HEK293 (cell line): ENCODE measurements at regions not wholly inside any gene's neighbourhood (a gene's known extent, or its start where the extent isn't known, plus 50 kb on each side); places are given as distances from the start of the nearest gene placed in this dataset.
"Not testable (repeated sequence)": the region's sequence is repeated elsewhere in the genome, so short reads cannot be mapped to it uniquely, and the experiment has no call there.

ENCODE experiments used
- CTCF ChIA-PET: fragments of 350-600 bp; formaldehyde crosslinking; extraction: SDS; loops from one replicate; lab custom pipeline; 2021; ENCODE audit warnings: antibody characterized with exemption; lab: Yijun Ruan, JAX
- POLR2A ChIA-PET: fragments of 300-600 bp; formaldehyde crosslinking; extraction: SDS; loops from one replicate; lab custom pipeline; 2020; ENCODE audit warnings: antibody characterized with exemption, inconsistent platforms; lab: Yijun Ruan, JAX
- H3K27ac ChIP-seq: fragments of 200-500 bp; sonication (Bioruptor generic); 2 replicates; pipeline ENCODE4 v1.5.1; 2014; ENCODE audit warnings: low read depth, low read length, control low read depth, inconsistent platforms; ENCODE audit errors: extremely low read depth
- H3K36me3 ChIP-seq, 2 experiments: fragments of 200-500 bp in 1 of 2; sonication (Bioruptor generic) in 1 of 2; 1 replicate in 1 of 2; 2 replicates in 1 of 2; pipeline ENCODE4 v1.5.1; 2014 to 2017; ENCODE audit warnings: inconsistent platforms in 2 of 2, low read length in 2 of 2; ENCODE audit not compliant: control insufficient read depth in 2 of 2, insufficient read depth in 1 of 2
- H3K4me1 ChIP-seq: fragments of 200-500 bp; sonication (Bioruptor generic); 2 replicates; pipeline ENCODE4 v1.5.1; 2014; ENCODE audit warnings: mild to moderate bottlenecking, low read length, inconsistent platforms; ENCODE audit not compliant: control insufficient read depth, insufficient read depth
- H3K4me3 ChIP-seq: 2 replicates; pipeline ENCODE4 v1.5.1; 2011; ENCODE audit warnings: low read depth, mild to moderate bottlenecking, control low read depth, low read length, moderate library complexity
- H3K9me3 ChIP-seq: fragments of 200-500 bp; sonication (Bioruptor generic); 2 replicates; pipeline ENCODE4 v1.5.1; 2014; ENCODE audit warnings: low read depth, low read length, inconsistent platforms; ENCODE audit not compliant: control insufficient read depth, insufficient read depth
- ATF2 ChIP-seq: fragments of 450-650 bp; formaldehyde crosslinking; IDR thresholded peaks from 2 replicates; pipeline ENCODE4 v1.5.1; 2016; ENCODE audit warnings: missing biosample characterization, missing genetic modification characterization, low read depth
- BCL11B ChIP-seq: fragments of 450-650 bp; formaldehyde crosslinking; IDR thresholded peaks from 2 replicates; pipeline ENCODE4 v1.5.1; 2016; ENCODE audit warnings: low read depth, missing biosample characterization, missing genetic modification characterization
- KLF8 ChIP-seq: fragments of 450-650 bp; formaldehyde crosslinking; IDR thresholded peaks from 2 replicates; pipeline ENCODE4 v1.5.1; 2016; ENCODE audit warnings: missing biosample characterization, missing genetic modification characterization
- PRDM1 ChIP-seq: fragments of 450-650 bp; formaldehyde crosslinking; IDR thresholded peaks from 2 replicates; pipeline ENCODE4; 2016; ENCODE audit warnings: missing biosample characterization, missing genetic modification characterization
- RBAK ChIP-seq: fragments of 450-650 bp; formaldehyde crosslinking; IDR thresholded peaks from 2 replicates; pipeline ENCODE4 v1.5.1; 2016; ENCODE audit warnings: missing biosample characterization, missing genetic modification characterization
- SALL2 ChIP-seq: fragments of 450-650 bp; formaldehyde crosslinking; IDR thresholded peaks from 2 replicates; pipeline ENCODE4 v1.5.0; 2017; ENCODE audit warnings: missing biosample characterization, mild to moderate bottlenecking, missing genetic modification characterization, borderline replicate concordance
- YY1 ChIP-seq: fragments of 450-650 bp; formaldehyde crosslinking; IDR thresholded peaks from 2 replicates; pipeline ENCODE4 v1.5.1; 2018; ENCODE audit warnings: missing biosample characterization, missing genetic modification characterization
- ZFP3 ChIP-seq: fragments of 450-650 bp; formaldehyde crosslinking; IDR thresholded peaks from 2 replicates; pipeline ENCODE4 v1.5.1; 2016; ENCODE audit warnings: low read depth, missing biosample characterization, missing genetic modification characterization
- ZNF169 ChIP-seq: fragments of 450-650 bp; formaldehyde crosslinking; IDR thresholded peaks from 2 replicates; pipeline ENCODE4 v1.5.1; 2016; ENCODE audit warnings: missing biosample characterization, missing genetic modification characterization
- ZNF202 ChIP-seq: fragments of 450-650 bp; formaldehyde crosslinking; IDR thresholded peaks from 2 replicates; pipeline ENCODE4 v1.5.1; 2016; ENCODE audit warnings: missing biosample characterization, missing genetic modification characterization, borderline replicate concordance
- ZNF221 ChIP-seq: fragments of 450-650 bp; formaldehyde crosslinking; IDR thresholded peaks from 2 replicates; pipeline ENCODE4 v1.5.1; 2017; ENCODE audit warnings: missing biosample characterization, missing genetic modification characterization, borderline replicate concordance
- ZNF223 ChIP-seq: fragments of 450-650 bp; formaldehyde crosslinking; IDR thresholded peaks from 2 replicates; pipeline ENCODE4 v1.5.1; 2016; ENCODE audit warnings: missing biosample characterization, missing genetic modification characterization
- ZNF366 ChIP-seq: fragments of 450-650 bp; formaldehyde crosslinking; conservative IDR thresholded peaks from 2 replicates; pipeline ENCODE4 v1.5.1; 2016; ENCODE audit warnings: missing biosample characterization, missing genetic modification characterization
- ZNF585B ChIP-seq: fragments of 450-650 bp; formaldehyde crosslinking; IDR thresholded peaks from 2 replicates; pipeline ENCODE4 v1.5.1; 2016; ENCODE audit warnings: missing biosample characterization, missing genetic modification characterization
- ZNF596 ChIP-seq: fragments of 450-650 bp; IDR thresholded peaks from 2 replicates; pipeline ENCODE4 v1.5.0; 2018; ENCODE audit warnings: missing biosample characterization, mild to moderate bottlenecking, missing genetic modification characterization, moderate library complexity
- ZNF677 ChIP-seq: fragments of 450-650 bp; IDR thresholded peaks from 2 replicates; pipeline ENCODE4 v1.5.0; 2018; ENCODE audit warnings: missing biosample characterization, mild to moderate bottlenecking, missing genetic modification characterization, moderate library complexity
- ZSCAN5A ChIP-seq: fragments of 450-650 bp; formaldehyde crosslinking; IDR thresholded peaks from 2 replicates; pipeline ENCODE4 v1.5.1; 2016; ENCODE audit warnings: missing biosample characterization, missing genetic modification characterization
- TF ChIP-seq, protein P1 (sequence below): fragments of 450-650 bp; formaldehyde crosslinking; IDR thresholded peaks from 2 replicates; pipeline ENCODE4 v1.5.1; 2017; ENCODE audit warnings: missing biosample characterization, missing genetic modification characterization
- TF ChIP-seq, protein P2 (sequence below): fragments of 450-650 bp; formaldehyde crosslinking; IDR thresholded peaks from 2 replicates; pipeline ENCODE4 v1.5.1; 2016; ENCODE audit warnings: missing biosample characterization, missing genetic modification characterization

DNA sequence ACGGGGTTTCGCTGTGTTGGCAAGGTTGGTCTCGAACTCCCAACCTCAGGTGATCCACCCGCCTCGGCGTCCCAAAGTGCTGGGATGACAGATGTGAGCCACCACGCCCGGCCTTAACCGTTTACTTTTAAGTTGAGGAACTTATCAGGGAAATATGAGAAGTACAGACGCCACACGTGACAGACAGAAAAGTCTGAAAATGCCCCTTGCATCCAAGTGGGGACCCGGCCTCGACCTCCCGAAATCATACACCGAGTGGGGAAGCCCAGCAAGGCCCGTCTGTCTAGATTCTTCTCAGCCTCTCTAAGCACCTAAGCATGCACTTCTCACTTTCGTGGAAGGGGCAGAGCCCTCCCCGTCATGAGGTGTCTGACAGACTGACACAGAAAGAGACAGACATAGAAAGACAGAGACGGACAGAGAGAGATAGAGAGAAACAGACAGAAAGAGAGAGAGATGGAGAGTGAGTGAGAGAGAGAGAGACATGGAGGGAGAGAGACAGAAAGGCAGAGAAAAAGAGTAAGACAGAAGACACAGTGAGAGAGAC lies 107.3 kb upstream of the ANKRD30BL start (continued):
- TF ChIP-seq, protein P1, sequence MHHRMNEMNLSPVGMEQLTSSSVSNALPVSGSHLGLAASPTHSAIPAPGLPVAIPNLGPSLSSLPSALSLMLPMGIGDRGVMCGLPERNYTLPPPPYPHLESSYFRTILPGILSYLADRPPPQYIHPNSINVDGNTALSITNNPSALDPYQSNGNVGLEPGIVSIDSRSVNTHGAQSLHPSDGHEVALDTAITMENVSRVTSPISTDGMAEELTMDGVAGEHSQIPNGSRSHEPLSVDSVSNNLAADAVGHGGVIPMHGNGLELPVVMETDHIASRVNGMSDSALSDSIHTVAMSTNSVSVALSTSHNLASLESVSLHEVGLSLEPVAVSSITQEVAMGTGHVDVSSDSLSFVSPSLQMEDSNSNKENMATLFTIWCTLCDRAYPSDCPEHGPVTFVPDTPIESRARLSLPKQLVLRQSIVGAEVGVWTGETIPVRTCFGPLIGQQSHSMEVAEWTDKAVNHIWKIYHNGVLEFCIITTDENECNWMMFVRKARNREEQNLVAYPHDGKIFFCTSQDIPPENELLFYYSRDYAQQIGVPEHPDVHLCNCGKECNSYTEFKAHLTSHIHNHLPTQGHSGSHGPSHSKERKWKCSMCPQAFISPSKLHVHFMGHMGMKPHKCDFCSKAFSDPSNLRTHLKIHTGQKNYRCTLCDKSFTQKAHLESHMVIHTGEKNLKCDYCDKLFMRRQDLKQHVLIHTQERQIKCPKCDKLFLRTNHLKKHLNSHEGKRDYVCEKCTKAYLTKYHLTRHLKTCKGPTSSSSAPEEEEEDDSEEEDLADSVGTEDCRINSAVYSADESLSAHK (tag by site-specific recombination): no peak
- TF ChIP-seq ZNF221 (no peak), ZNF169 (tag by site-specific recombination) (no peak), YY1 (tag by site-specific recombination) (no peak)
- TF ChIP-seq, all 188 proteins: peak for 0

GRCh38 chr2:132270255-132270654 lies 108.5 kb upstream of the ANKRD30BL start:
- no peaks in the 10 kb centered on the region for H3K4me1 ChIP-seq
- H3K36me3 ChIP-seq: no peaks in the 10 kb centered on the region
- ChIA-PET POLR2A (no interaction called here), CTCF (no interaction called here)
- H3K27ac ChIP-seq: no peak overlapping the region
- TF ChIP-seq ZNF596 (tag by site-specific recombination) (peak; percentile 94), BCL11B (no peak)
- H3K9me3 ChIP-seq: no peaks in the 10 kb centered on the region
- H3K4me3 ChIP-seq: no peak overlapping the region

DNA sequence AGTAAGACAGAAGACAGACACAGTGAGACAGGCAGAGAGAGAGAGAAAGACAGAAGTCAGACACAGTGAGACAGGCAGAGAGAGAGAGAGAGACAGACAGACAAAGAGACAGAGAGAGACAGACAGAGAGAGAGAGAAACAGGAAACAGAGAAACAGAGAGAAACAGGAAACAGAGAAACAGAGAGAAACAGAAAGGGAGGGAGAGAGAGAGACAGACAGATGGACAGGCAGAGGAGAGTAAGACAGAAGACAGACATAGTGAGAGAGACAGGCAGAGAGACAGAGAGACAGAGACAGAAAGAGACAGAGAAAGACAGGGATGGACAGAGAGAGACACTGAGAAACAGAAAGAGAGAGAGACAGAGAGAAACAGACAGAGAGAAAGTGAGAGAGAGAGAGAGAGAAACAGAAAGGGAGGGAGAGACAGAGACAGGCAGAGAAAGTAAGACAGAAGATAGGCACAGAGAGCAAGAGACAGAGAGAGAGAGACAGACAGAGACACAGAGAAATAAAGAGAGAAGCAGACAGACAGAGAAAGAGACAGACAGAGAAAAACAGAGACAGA lies 109.3 kb upstream of the ANKRD30BL start:
- Histone ChIP-seq H3K9me3 (no peaks in the 10 kb centered on the region), H3K4me3 (no peak overlapping the region), H3K27ac (no peak overlapping the region), H3K36me3 (no peaks in the 10 kb centered on the region), H3K4me1 (no peaks in the 10 kb centered on the region)
- no peak for TF ChIP-seq RBAK (tag by site-specific recombination)
- TF ChIP-seq KLF8: no peak
- peak; percentile 92 for TF ChIP-seq PRDM1 (tag by site-specific recombination)
- TF ChIP-seq ZNF596 (tag by site-specific recombination): peak; percentile 88
- TF ChIP-seq ZNF223 (tag by site-specific recombination): no peak
- TF ChIP-seq ZNF366 (tag by site-specific recombination): peak; percentile 43; the same call in 1 of the 2 replicates
- ChIA-PET CTCF (no interaction called here), POLR2A (no interaction called here)

DNA sequence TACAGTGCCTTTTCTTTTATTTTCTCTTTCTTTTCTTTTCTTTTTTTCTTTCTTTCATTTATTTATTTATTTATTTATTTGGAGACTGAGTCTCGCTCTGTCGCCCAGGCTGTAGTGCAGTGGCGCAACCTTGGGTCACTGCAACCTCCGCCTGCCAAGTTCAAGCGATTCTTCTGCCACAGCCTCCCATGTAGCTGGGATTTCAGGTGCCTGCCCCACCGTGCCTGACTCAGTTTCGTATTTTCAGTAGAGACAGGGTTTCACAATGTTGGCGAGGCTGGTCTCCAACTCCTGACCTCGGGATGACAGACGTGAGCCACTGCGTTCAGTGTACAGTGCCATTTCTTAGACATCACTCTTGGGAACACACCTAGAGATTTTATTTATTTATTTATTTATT lies 110.0 kb upstream of the ANKRD30BL start:
- H3K9me3 ChIP-seq, CTCF ChIA-PET, H3K27ac ChIP-seq, H3K4me3 ChIP-seq, H3K4me1 ChIP-seq, POLR2A ChIA-PET, H3K36me3 ChIP-seq: not testable (repeated sequence)

GRCh38 chr2:132272713-132273112 lies 111.0 kb upstream of the ANKRD30BL start:
- no peak overlapping the region for H3K4me3 ChIP-seq
- no peak overlapping the region for H3K27ac ChIP-seq
- CTCF ChIA-PET: no interaction called here
- H3K9me3 ChIP-seq: no peaks in the 10 kb centered on the region
- no peaks in the 10 kb centered on the region for H3K36me3 ChIP-seq
- POLR2A ChIA-PET: no interaction called here
- no peaks in the 10 kb centered on the region for H3K4me1 ChIP-seq
- no peak for TF ChIP-seq SALL2 (tag by site-specific recombination)
- TF ChIP-seq, protein P2, sequence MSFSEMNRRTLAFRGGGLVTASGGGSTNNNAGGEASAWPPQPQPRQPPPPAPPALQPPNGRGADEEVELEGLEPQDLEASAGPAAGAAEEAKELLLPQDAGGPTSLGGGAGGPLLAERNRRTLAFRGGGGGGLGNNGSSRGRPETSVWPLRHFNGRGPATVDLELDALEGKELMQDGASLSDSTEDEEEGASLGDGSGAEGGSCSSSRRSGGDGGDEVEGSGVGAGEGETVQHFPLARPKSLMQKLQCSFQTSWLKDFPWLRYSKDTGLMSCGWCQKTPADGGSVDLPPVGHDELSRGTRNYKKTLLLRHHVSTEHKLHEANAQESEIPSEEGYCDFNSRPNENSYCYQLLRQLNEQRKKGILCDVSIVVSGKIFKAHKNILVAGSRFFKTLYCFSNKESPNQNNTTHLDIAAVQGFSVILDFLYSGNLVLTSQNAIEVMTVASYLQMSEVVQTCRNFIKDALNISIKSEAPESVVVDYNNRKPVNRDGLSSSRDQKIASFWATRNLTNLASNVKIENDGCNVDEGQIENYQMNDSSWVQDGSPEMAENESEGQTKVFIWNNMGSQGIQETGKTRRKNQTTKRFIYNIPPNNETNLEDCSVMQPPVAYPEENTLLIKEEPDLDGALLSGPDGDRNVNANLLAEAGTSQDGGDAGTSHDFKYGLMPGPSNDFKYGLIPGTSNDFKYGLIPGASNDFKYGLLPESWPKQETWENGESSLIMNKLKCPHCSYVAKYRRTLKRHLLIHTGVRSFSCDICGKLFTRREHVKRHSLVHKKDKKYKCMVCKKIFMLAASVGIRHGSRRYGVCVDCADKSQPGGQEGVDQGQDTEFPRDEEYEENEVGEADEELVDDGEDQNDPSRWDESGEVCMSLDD: no peak
- no peak for TF ChIP-seq ZSCAN5A
- TF ChIP-seq ZNF585B (tag by site-specific recombination): no peak
- TF ChIP-seq ATF2 (tag by site-specific recombination): no peak
- TF ChIP-seq ZNF202: no peak
- no peak for TF ChIP-seq ZFP3 (tag by site-specific recombination)
- TF ChIP-seq ZNF677: no peak
